HG03280 (cell line): ENCODE measurements at regions not wholly inside any gene's neighbourhood (a gene's known extent, or its start where the extent isn't known, plus 50 kb on each side); places are given as distances from the start of the nearest gene placed in this dataset.

Source experiments
- ATAC-seq: cut with Tn5 transposase; IDR thresholded peaks from one replicate; pipeline ENCODE4 v1.9.1; 2021; ENCODE audit warnings: mild to moderate bottlenecking, moderate library complexity; ENCODE audit not compliant: unreplicated experiment

- no peak for ATAC-seq
Measured at GRCh38 chr9:82367016-82367415, 378.4 kb downstream of the SPATA31D1 start.

DNA sequence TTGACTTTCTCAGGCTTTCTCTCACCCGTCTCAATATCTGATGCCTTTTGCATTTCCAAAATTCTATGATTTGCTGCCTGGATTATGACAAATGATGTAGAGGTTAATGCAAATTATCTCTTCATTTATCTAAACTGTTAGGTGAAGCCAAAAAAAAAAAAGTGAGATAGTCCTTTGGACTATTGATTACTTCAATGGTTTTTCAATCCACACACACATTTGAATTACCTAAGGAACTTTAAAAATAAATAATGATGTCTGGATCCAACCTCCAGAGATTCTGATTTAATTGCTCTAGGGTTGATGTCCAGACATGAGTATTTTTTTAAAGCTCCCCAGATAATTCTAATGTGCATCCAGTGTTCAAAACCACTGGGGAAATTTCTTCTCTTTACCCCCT, 379.4 kb downstream of the SPATA31D1 start:
- ATAC-seq: no peak

DNA sequence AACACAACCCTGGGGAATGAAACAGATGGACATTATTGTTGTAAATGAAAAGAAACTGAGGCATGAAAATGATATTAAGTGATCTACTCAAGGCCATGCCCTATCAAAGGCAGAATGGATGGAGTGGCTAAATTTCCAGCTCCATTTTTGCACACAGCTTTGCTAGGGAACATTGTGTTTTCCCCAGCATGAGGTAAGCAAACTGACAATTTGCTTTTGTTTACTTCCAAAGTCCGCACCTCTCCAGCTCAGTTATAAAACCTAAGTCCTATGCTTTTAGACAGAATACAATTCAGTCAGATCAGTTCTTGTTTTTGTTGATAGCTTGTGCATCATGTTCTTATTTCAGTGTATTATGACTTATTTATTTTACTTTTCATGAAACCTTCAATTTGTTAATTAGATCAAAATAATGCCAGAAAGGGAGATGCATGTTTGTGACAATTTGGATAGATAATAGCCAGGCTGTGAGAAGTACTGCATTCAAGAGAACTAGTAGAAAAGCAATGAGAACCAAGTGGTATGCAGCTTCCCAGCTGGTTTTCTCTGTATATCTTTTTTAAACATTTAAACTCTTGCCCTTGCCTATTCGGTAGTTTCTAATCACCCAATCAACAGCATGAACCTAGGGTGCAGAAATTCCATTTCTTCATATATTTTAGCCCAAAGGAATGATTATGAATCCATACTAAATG, 380.8 kb downstream of the SPATA31D1 start:
- no peak for ATAC-seq

GRCh38 chr9:82375041-82375440, 386.5 kb downstream of the SPATA31D1 start:
- no peak for ATAC-seq

DNA sequence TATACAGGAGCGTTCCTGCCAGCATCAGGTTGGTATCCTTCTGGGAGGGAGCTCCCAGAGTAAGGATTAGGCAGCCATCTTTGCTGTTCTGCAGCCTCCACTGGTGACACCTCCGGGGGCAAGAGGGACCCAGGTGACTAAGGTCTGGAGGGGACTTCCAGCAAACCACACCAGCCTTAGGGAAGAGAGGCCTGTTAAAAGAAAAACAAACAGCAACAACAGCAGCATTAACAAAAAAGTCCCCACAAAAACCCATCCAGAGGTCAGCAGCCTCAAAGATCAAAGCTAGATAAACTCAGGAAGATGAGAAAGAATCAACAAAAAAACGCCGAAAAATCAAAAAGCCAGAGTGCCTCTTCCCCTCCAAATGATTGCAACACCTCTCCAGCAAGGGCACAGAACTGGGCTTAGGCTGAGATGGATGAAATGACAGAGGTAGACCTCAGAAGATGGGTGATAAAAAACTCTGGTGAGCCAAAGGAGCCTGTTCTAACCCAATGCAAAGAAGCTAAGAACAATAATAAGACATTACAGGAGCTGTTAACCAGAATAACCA, 388.2 kb downstream of the SPATA31D1 start:
- ATAC-seq: no peak

DNA sequence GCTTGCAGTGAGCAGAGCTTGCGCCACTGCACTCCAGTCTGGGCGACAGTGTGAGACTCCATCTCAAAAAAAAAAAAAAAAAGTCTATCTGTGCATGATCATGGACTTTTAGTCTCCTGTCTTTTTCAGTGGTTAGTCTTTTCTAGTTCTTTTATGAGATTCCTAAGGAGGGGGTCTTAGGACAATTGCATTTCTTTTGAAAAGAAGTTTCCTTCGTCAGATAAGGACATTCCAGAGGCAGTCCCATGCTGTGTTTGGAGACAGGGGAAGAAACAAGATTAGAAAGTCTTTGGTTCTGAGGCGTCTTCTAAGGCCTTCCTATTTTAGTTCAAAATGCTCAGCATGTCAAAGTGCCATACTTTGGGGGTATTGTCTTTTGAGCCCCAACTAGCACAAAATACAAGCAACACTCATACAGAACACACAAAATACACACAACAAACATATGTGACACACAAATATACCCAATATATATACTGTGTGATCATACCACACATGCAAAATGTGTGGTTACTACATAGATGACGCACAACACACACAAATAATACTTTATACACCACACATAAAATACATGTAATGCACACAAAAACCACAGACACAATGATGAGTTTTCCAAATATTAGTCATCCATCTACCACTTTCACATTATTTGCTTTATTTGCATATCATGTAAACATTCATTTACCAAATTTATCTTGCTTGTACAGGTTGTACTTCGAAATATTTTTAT, 394.5 kb downstream of the SPATA31D1 start:
- no peak for ATAC-seq

DNA sequence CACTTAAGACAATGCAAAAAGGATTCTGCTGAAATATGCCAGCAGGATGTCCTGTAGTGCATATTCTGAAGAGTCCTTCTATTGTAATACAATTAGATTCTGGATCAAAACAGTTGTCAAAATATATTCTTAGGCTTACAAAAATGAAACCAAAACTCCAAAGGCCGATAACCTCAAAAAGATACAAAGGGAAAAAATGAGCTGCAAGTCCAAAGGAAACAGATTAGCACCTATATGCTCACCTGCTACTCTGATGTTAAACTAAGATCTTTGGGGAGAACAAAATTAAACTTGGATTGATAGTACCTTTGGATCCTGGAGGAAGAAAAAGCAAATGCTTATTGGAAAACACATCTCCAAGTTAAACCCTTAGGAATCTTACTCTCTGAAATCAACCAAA, 397.1 kb downstream of the SPATA31D1 start:
- ATAC-seq: no peak

DNA sequence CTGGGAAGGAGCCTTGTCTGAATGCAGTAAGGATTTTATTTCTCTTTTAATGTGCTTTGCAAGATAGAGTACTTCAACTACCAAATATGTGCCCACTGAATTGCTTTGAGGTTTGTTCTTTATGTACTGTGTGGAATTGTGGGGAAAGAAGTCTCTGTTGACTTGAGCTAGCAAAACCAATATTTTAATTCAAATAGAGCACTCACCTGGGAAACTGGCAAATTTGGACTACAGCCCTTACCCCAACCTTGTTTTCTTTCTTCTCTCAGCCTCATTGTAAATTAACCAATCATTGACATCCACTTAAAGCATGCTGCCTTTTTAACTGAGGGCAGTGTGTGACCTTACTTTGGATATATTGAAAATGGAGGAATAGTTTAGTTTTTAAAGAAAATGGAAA, 409.0 kb downstream of the SPATA31D1 start:
- ATAC-seq: no peak

GRCh38 chr9:82404196-82404870, 415.8 kb downstream of the SPATA31D1 start:
- no peak for ATAC-seq

GRCh38 chr9:82404881-82405280, 416.3 kb downstream of the SPATA31D1 start:
- no peak for ATAC-seq

DNA sequence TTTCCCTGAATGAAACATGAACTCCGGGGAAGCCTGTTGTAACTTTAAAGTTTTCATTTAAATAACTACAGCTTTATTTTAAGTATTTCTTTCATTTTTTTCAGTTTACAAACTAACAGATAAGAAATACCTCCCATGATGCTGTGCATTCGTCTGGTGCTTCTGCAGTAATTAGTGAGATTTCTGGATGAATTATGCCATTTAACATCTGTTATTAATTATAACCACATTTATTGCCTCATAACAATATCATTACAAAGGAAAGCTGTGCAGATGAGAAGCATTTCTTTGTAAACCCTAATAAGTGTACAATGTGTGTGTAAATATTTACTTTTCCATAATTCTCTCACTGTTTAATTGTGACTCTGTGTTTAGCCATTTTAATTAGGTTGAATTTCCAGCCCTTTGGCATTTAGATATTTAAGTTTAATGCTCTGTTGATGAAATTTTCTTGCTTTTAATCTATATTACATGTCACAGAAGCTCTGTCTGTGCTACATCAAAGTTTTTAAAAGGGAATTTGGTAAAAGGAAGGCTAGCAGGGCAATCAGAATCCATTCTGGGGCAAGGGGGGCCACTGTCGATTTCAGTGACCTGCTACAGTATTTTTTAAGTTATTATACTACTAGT, 418.0 kb downstream of the SPATA31D1 start:
- no peak for ATAC-seq

GRCh38 chr9:82410306-82410705, 421.7 kb downstream of the SPATA31D1 start:
- ATAC-seq: peak; percentile 88

DNA sequence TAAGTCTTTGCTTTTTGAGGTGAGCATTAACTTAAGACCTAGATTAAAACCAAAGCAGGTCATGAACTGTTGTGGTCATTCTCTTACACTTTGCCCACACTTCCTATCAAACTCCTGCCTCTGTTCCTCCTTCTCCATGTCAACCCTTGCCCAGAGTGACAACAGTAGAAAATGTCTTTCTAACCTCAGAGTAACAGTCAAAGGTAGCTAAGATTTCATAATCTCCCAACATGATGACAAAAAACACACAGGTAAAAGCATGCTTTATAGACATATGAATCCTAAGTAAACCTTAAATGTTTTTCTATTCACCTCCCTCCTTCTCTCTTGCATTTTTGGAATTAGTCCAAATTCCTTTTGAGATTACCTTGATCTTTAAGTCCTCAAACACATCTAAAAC, 422.3 kb downstream of the SPATA31D1 start:
- peak; percentile 22 for ATAC-seq

DNA sequence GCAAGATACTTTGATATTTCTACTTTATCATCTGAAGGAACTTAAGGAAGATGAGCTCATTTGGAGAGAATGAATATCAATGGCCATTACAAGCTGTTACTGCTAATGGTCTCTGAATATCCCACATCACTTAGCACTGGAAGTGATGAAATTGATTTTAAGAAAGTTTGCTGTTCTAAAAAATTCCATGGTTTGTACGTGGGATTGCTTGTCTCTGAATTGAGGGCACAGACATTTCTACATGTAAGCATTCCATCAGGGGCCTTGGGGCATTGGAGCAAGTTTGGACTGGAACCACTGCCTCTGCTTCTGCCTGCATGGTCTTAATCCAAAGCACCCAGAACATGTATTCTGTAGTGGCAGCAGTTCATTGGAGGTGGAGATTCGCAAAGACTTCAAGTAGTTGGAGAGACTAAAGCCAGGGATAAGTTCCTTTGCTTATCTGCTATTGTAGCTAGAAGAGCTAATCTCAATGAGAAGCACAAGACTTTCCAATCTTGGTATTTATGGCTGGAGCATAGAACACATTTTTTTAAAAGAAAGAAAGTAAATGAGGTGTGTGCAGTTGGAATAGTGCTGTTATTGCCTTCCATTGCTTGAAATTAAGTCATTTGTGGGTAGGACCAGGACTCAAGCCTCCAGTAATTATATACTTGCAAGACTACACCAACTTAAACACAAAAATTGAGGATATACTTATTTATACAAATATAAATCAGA, 424.2 kb downstream of the SPATA31D1 start:
- no peak for ATAC-seq

DNA sequence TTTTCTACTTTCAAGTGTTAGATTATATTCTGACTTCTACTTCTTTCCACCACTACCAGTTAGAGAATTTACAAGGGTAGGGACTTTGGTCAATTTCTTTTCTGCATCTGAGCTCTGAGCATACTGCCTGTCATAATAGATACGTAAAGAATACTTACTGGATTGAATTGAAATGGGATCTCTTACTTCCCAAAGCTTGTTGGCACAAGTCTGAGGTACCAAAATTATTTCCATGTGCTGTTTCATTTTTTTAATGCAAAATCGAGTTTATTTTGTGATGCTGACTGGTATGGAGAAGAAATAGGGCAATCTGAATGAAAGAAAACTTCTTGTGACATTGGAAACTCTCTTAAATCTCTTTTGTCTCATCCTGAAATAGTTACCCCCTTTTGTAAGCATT, 428.9 kb downstream of the SPATA31D1 start:
- ATAC-seq: no peak

DNA sequence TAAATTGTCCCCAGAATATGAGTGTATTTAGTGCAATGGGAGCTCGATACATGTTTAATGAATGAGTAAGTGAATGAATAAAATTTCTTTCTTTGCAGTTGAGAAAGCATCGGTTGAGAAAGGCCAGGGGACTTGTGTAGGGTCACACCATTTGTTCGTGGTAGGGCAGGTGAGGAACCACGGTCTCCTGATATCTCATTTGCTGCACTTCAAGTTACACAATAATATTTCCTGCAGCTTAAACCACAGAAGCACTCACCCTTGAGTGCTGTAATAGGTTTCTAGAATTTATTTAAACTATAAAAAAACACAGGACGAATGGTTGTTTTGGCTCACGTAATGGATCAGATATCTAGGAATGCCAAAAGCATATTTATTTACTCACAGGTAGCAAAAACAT, 429.8 kb downstream of the SPATA31D1 start:
- no peak for ATAC-seq

- no peak for ATAC-seq
Measured at GRCh38 chr9:82419696-82420486, 431.3 kb downstream of the SPATA31D1 start.

GRCh38 chr9:82421498-82421897, 432.9 kb downstream of the SPATA31D1 start:
- ATAC-seq: no peak

DNA sequence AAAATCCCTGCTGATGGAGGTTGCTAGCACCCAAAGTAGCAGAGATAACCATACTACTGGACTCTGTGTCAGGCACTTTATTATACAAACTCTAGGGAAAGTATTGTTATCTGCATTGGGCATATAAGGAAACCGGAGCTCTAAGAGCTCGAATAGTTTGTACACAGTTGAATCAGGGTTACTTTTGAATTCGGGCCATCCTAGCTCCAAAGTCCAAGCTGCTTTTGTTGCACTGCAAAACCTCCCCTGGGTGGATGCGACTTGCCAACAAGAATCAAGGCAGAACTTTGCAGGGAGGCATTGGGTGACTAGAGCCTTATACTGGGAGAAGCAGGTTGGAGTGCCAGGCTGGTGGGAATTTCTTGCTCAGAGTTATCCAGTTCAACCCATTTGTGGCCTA, 435.1 kb downstream of the SPATA31D1 start:
- ATAC-seq: no peak

DNA sequence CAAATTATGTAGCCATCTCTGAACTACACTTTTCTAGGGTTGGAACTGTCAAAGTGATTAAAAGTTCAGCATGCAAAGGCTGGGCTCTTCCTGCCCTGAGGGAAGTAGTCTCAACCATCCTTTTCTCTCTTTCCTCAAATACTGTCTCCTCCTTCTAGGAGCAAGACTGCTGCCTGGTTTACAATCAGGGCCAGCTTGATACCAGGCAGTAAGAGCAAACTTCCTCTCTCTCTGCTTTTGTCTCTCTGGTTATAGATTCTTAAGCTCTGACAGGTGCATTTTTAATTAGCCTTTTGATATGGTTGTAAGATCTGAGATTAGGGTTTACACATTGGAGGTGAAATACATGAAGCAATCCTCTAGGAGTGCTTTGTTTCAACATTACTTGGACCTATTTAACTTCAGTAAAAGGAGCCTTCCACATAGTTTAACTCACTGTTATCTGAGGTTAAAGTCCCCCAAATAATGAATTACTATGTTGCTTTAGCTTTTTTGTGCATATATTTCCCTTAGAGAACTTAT, 436.1 kb downstream of the SPATA31D1 start:
- no peak for ATAC-seq
